ENCODE measurements at regions not wholly inside any gene's neighbourhood (a gene's known extent, or its start where the extent isn't known, plus 50 kb on each side); places are given as distances from the start of the nearest gene placed in this dataset.

GRCh38 chr14:61878931-61879330 is 116.7 kb downstream of the SNAPC1 start:
- TF ChIP-seq, protein P1, sequence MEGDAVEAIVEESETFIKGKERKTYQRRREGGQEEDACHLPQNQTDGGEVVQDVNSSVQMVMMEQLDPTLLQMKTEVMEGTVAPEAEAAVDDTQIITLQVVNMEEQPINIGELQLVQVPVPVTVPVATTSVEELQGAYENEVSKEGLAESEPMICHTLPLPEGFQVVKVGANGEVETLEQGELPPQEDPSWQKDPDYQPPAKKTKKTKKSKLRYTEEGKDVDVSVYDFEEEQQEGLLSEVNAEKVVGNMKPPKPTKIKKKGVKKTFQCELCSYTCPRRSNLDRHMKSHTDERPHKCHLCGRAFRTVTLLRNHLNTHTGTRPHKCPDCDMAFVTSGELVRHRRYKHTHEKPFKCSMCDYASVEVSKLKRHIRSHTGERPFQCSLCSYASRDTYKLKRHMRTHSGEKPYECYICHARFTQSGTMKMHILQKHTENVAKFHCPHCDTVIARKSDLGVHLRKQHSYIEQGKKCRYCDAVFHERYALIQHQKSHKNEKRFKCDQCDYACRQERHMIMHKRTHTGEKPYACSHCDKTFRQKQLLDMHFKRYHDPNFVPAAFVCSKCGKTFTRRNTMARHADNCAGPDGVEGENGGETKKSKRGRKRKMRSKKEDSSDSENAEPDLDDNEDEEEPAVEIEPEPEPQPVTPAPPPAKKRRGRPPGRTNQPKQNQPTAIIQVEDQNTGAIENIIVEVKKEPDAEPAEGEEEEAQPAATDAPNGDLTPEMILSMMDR (IDR thresholded peaks at IDR 0.05), result no peak
- TF ChIP-seq POLR2A (IDR thresholded peaks at IDR 0.05) (no peak), POLR2AphosphoS5 (IDR thresholded peaks at IDR 0.05) (no peak), EP300 (IDR thresholded peaks at IDR 0.05) (no peak)
